OCI-M2 (cell line): ENCODE measurements at regions not wholly inside any gene's neighbourhood (a gene's known extent, or its start where the extent isn't known, plus 50 kb on each side); places are given as distances from the start of the nearest gene placed in this dataset.

ENCODE experiments used
- DNase-seq: peaks from one replicate; lab custom pipeline; 2025; ENCODE audit not compliant: unreplicated experiment; lab: John Stamatoyannopoulos, UW

- no peak for DNase-seq
These were observed 84.5 kb upstream of the PRNP start for GRCh38 chr20:4601630-4602296.

- DNase-seq = no peak
These were observed 85.8 kb upstream of the PRNP start for GRCh38 chr20:4600308-4601014.

- DNase-seq = no peak
These were observed 89.0 kb upstream of the PRNP start for GRCh38 chr20:4597215-4597614.

GRCh38 chr20:4593149-4593525 is 93.1 kb upstream of the PRNP start:
- DNase-seq = no peak

- DNase-seq = peak; percentile 28
These were observed 93.7 kb upstream of the PRNP start for GRCh38 chr20:4592316-4593148.

- no peak for DNase-seq
These were observed 94.3 kb upstream of the PRNP start for GRCh38 chr20:4591975-4592315.

GRCh38 chr20:4585758-4586157 is 100.5 kb upstream of the PRNP start:
- DNase-seq = no peak

- no peak for DNase-seq
These were observed 101.0 kb upstream of the PRNP start for GRCh38 chr20:4585104-4585753.

GRCh38 chr20:4584510-4584909 is 101.7 kb upstream of the PRNP start:
- no peak for DNase-seq

- no peak for DNase-seq
These were observed 104.4 kb upstream of the PRNP start for GRCh38 chr20:4581838-4582237.

- DNase-seq = no peak
These were observed 107.9 kb upstream of the PRNP start for GRCh38 chr20:4578375-4578774.

GRCh38 chr20:4574356-4574690 is 111.9 kb upstream of the PRNP start:
- no peak for DNase-seq

GRCh38 chr20:4573564-4574355 is 112.5 kb upstream of the PRNP start:
- DNase-seq = no peak

- DNase-seq = no peak
These were observed 114.3 kb upstream of the PRNP start for GRCh38 chr20:4571759-4572531.

- DNase-seq = no peak
These were observed 116.4 kb upstream of the PRNP start for GRCh38 chr20:4569865-4570264.

GRCh38 chr20:4569092-4569491 is 117.2 kb upstream of the PRNP start:
- DNase-seq = no peak

GRCh38 chr20:4568361-4568959 is 117.8 kb upstream of the PRNP start:
- no peak for DNase-seq

- DNase-seq = no peak
These were observed 119.1 kb upstream of the PRNP start for GRCh38 chr20:4567170-4567569.

- no peak for DNase-seq
These were observed 122.7 kb upstream of the PRNP start for GRCh38 chr20:4563534-4563933.

GRCh38 chr20:4563031-4563430 is 123.2 kb upstream of the PRNP start:
- no peak for DNase-seq
